Smooth muscle cell (in vitro differentiated cells): ENCODE measurements at regions not wholly inside any gene's neighbourhood (a gene's known extent, or its start where the extent isn't known, plus 50 kb on each side); places are given as distances from the start of the nearest gene placed in this dataset.
A peak's percentile ranks its signal among the peaks of the same experiment; 100 is the strongest.

Experiments used
- DNase-seq: peaks from one replicate; lab custom pipeline; 2025; ENCODE audit not compliant: unreplicated experiment; lab: John Stamatoyannopoulos, UW
- H2AFZ ChIP-seq: fragments of 200-600 bp; sonication (generic); 2 replicates; pipeline ENCODE4 v1.6.0; 2016; ENCODE audit warnings: antibody characterized with exemption, low read depth, mild to moderate bottlenecking
- H3F3A ChIP-seq: fragments of 200-600 bp; sonication (generic); 2 replicates; pipeline ENCODE4 v1.6.0; 2017; ENCODE audit warnings: antibody characterized with exemption, low read depth
- H3K27ac ChIP-seq: fragments of 200-600 bp; sonication (generic); 2 replicates; pipeline ENCODE4 v1.5.1; 2016; ENCODE audit warnings: low read depth, mild to moderate bottlenecking
- H3K27me3 ChIP-seq: fragments of 200-600 bp; sonication (generic); 2 replicates; pipeline ENCODE4 v1.6.1; 2016; ENCODE audit warnings: low read depth, mild to moderate bottlenecking
- H3K36me3 ChIP-seq: fragments of 200-600 bp; sonication (generic); 2 replicates; pipeline ENCODE4 v1.5.1; 2016; ENCODE audit warnings: low read depth
- H3K4me1 ChIP-seq: fragments of 200-600 bp; sonication (generic); 2 replicates; pipeline ENCODE4 v1.5.1; 2016; ENCODE audit warnings: low read depth
- H3K4me2 ChIP-seq: fragments of 200-600 bp; sonication (generic); 2 replicates; pipeline ENCODE4 v1.6.0; 2016; ENCODE audit warnings: mild to moderate bottlenecking
- H3K4me3 ChIP-seq: fragments of 200-600 bp; sonication (generic); 2 replicates; pipeline ENCODE4 v1.5.1; 2016; ENCODE audit warnings: mild to moderate bottlenecking
- H3K79me2 ChIP-seq: fragments of 200-600 bp; sonication (generic); 2 replicates; pipeline ENCODE4 v1.6.0; 2016; ENCODE audit warnings: low read depth, mild to moderate bottlenecking
- H3K9ac ChIP-seq: fragments of 200-600 bp; sonication (generic); 2 replicates; pipeline ENCODE4 v1.6.0; 2016; ENCODE audit warnings: low read depth
- H3K9me3 ChIP-seq: fragments of 200-600 bp; sonication (generic); replicated peaks from 2 replicates; pipeline ENCODE4 v1.5.1; 2016; ENCODE audit warnings: low read depth
- H4K20me1 ChIP-seq: fragments of 200-600 bp; sonication (generic); 2 replicates; pipeline ENCODE4 v1.6.0; 2016; ENCODE audit warnings: low read depth
- CTCF ChIP-seq: fragments of 200-600 bp; sonication (generic); IDR thresholded peaks from 2 replicates; pipeline ENCODE4 v1.5.1; 2017; ENCODE audit warnings: borderline replicate concordance, mild to moderate bottlenecking, antibody characterized with exemption; ENCODE audit not compliant: insufficient read depth, poor library complexity, severe bottlenecking
- WGBS: methylation state at CpG from one replicate; pipeline ENCODE4 v1.1.7; 2016; ENCODE audit warnings: low lambda C conversion rate; 5-methylcytosine and 5-hydroxymethylcytosine counted together

GRCh38 chr3:95271395-95271794 is 1208.5 kb downstream of the NSUN3 start:
- Histone ChIP-seq H3K4me2 (no peak overlapping the region), H3K9me3 (no peaks in the 10 kb centered on the region), H3K36me3 (no peaks in the 10 kb centered on the region), H3K4me3 (no peak overlapping the region), H4K20me1 (no peaks in the 10 kb centered on the region), H3K4me1 (no peaks in the 10 kb centered on the region), H3K79me2 (no peaks in the 10 kb centered on the region), H2AFZ (peak overlapping the region; percentile 66), H3K27me3 (no peaks in the 10 kb centered on the region), H3F3A (no peaks in the 10 kb centered on the region), H3K9ac (no peak overlapping the region), H3K27ac (no peak overlapping the region)
- 41% methylated on average over 1 of the region's 1 CpG for WGBS
- no peak for DNase-seq
- TF ChIP-seq CTCF, result no peak

GRCh38 chr3:95272166-95272565 is 1209.3 kb downstream of the NSUN3 start:
- H3K4me3 ChIP-seq, result no peak overlapping the region
- H3K4me1 ChIP-seq, result no peaks in the 10 kb centered on the region
- no peak overlapping the region for H3K27ac ChIP-seq
- 95% methylated on average over 3 of the region's 3 CpGs for WGBS
- H2AFZ ChIP-seq, result no peak overlapping the region
- no peaks in the 10 kb centered on the region for H3K27me3 ChIP-seq
- no peak for TF ChIP-seq CTCF
- H3F3A ChIP-seq, result no peaks in the 10 kb centered on the region
- no peaks in the 10 kb centered on the region for H3K79me2 ChIP-seq
- H3K4me2 ChIP-seq, result no peak overlapping the region
- H3K9me3 ChIP-seq, result no peaks in the 10 kb centered on the region
- no peaks in the 10 kb centered on the region for H3K36me3 ChIP-seq
- H3K9ac ChIP-seq, result no peak overlapping the region
- no peak for DNase-seq
- H4K20me1 ChIP-seq, result no peaks in the 10 kb centered on the region

GRCh38 chr3:95272781-95273180 is 1209.9 kb downstream of the NSUN3 start:
- 84% methylated on average over 2 of the region's 2 CpGs for WGBS
- Histone ChIP-seq H3K79me2 (no peaks in the 10 kb centered on the region), H3K9me3 (no peaks in the 10 kb centered on the region), H3K9ac (no peak overlapping the region), H4K20me1 (no peaks in the 10 kb centered on the region), H3K36me3 (no peaks in the 10 kb centered on the region), H3K4me3 (no peak overlapping the region), H3K4me2 (no peak overlapping the region), H3K27ac (no peak overlapping the region), H3K4me1 (no peaks in the 10 kb centered on the region), H3F3A (no peaks in the 10 kb centered on the region), H3K27me3 (no peaks in the 10 kb centered on the region), H2AFZ (no peak overlapping the region)
- DNase-seq, result no peak
- no peak for TF ChIP-seq CTCF

- no peak for DNase-seq
- TF ChIP-seq CTCF, result no peak
- WGBS, result 68% methylated on average over 3 of the region's 3 CpGs
These were observed 1214.8 kb downstream of the NSUN3 start for GRCh38 chr3:95277613-95278012.

More at GRCh38 chr3:95277613-95278012, 1214.8 kb downstream of the NSUN3 start:
- Histone ChIP-seq H3K79me2 (no peaks in the 10 kb centered on the region), H3K9ac (no peak overlapping the region), H3F3A (no peaks in the 10 kb centered on the region), H3K4me3 (no peak overlapping the region), H3K36me3 (no peaks in the 10 kb centered on the region), H4K20me1 (no peaks in the 10 kb centered on the region), H3K27ac (no peak overlapping the region), H3K4me2 (no peak overlapping the region), H3K4me1 (peaks cover 17% of the 10 kb centered on the region), H3K27me3 (no peaks in the 10 kb centered on the region), H3K9me3 (no peaks in the 10 kb centered on the region), H2AFZ (no peak overlapping the region)
